ENCODE measurements at regions not wholly inside any gene's neighbourhood (a gene's known extent, or its start where the extent isn't known, plus 50 kb on each side); places are given as distances from the start of the nearest gene placed in this dataset.

DNA sequence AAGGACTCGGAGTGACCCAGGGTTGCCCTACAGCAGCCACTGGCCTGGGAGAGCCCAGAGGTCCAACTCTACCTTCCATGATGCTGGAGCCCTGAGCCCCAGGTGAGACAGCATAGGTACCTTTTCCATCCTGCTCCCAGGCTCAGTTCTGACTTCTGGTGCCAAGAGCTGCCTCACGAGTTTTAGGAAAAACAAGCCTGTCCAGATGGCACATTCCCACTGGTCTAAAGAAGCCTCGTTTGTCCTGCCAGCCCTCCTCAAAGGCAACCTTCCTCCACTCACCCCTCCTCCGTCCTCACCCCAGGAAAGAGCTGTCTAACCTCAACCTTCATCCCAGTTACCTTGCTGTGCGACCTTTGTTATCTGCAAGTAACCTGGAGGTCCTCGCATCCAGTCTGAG is 53.5 kb upstream of the PRELP start:
- TF ChIP-seq ZFX (IDR thresholded peaks at IDR 0.05), result no peak
- TF ChIP-seq, protein P1, sequence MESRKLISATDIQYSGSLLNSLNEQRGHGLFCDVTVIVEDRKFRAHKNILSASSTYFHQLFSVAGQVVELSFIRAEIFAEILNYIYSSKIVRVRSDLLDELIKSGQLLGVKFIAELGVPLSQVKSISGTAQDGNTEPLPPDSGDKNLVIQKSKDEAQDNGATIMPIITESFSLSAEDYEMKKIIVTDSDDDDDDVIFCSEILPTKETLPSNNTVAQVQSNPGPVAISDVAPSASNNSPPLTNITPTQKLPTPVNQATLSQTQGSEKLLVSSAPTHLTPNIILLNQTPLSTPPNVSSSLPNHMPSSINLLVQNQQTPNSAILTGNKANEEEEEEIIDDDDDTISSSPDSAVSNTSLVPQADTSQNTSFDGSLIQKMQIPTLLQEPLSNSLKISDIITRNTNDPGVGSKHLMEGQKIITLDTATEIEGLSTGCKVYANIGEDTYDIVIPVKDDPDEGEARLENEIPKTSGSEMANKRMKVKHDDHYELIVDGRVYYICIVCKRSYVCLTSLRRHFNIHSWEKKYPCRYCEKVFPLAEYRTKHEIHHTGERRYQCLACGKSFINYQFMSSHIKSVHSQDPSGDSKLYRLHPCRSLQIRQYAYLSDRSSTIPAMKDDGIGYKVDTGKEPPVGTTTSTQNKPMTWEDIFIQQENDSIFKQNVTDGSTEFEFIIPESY (IDR thresholded peaks at IDR 0.05; ENCODE audit: extremely low read depth, insufficient replicate concordance, low read length), result no peak
- TF ChIP-seq SIN3A (IDR thresholded peaks at IDR 0.05; ENCODE audit: low read depth), result no peak
- no peak for TF ChIP-seq RAD21 (IDR thresholded peaks at IDR 0.05; ENCODE audit: low read depth)
- no peak for TF ChIP-seq MAX (IDR thresholded peaks at IDR 0.05)
- TF ChIP-seq CEBPB (IDR thresholded peaks at IDR 0.05; ENCODE audit: low read depth), result no peak
- TF ChIP-seq CTCF (IDR thresholded peaks at IDR 0.05 in 2 of 3, conservative IDR thresholded peaks at IDR 0.05 in 1 of 3; ENCODE audit: borderline replicate concordance in 1 of 3, insufficient read depth in 1 of 3, low read depth in 2 of 3, low read length in 2 of 3), result no peak
- no peak for TF ChIP-seq JUND (IDR thresholded peaks at IDR 0.05)
- no peak for TF ChIP-seq SRF (IDR thresholded peaks at IDR 0.05; ENCODE audit: low read depth)
- no peak for TF ChIP-seq SP1 (IDR thresholded peaks at IDR 0.05; ENCODE audit: low read depth)
- no peak for TF ChIP-seq REST (IDR thresholded peaks at IDR 0.05; ENCODE audit: low read depth)
- no peak for TF ChIP-seq POLR2AphosphoS5 (IDR thresholded peaks at IDR 0.05; ENCODE audit: low read depth, low read length)
- TF ChIP-seq ZNF274 (IDR thresholded peaks at IDR 0.05; ENCODE audit: low read depth, low read length), result no peak
- TF ChIP-seq YY1 (IDR thresholded peaks at IDR 0.05; ENCODE audit: extremely low read depth, insufficient replicate concordance, low read depth, low read length), result no peak
- TF ChIP-seq EZH2 (IDR thresholded peaks at IDR 0.05), result no peak
- TF ChIP-seq ELF1 (IDR thresholded peaks at IDR 0.05; ENCODE audit: borderline replicate concordance, low read depth), result no peak
- Histone ChIP-seq H3K27me3 (ENCODE audit: insufficient read depth, low read length) (peaks cover 31% of the 10 kb centered on the region), H3K9ac (ENCODE audit: low read length) (no peak overlapping the region), H3K9me3 (ENCODE audit: control insufficient read depth in 1 of 2, insufficient read depth in 1 of 2, low read depth in 1 of 2, low read length in 2 of 2) (no peaks in the 10 kb centered on the region), H3K4me2 (ENCODE audit: low read length) (no peak overlapping the region), H3K36me3 (ENCODE audit: control insufficient read depth in 1 of 2, insufficient read depth in 2 of 2, low read length in 2 of 2) (no peaks in the 10 kb centered on the region), H4K20me1 (ENCODE audit: insufficient read depth) (no peaks in the 10 kb centered on the region), H3K4me3 (replicated peaks in 1 of 2; ENCODE audit: low read depth in 1 of 2, low read length in 2 of 2) (no peak overlapping the region), H2AFZ (ENCODE audit: low read depth, low read length, poor library complexity, severe bottlenecking) (no peak overlapping the region), H3K27ac (ENCODE audit: low read depth, low read length) (no peak overlapping the region), H3K4me1 (ENCODE audit: control insufficient read depth in 1 of 2, insufficient read depth in 2 of 2, low read length in 2 of 2) (no peaks in the 10 kb centered on the region), H3K79me2 (ENCODE audit: insufficient read depth, low read length) (no peaks in the 10 kb centered on the region), H3K9me2 (ENCODE audit: insufficient read depth) (no peaks in the 10 kb centered on the region)
- ATAC-seq (no peak), DNase-seq (ENCODE audit: low read depth, low spot score) (no peak)
- BruUV-seq (replicated peaks), result no TSS peak
- POLR2A ChIA-PET, result no interaction called here
- RAD21 ChIA-PET (ENCODE audit: low non-redundant PET in 1 of 2, low total read pairs in 2 of 2, uncharacterized antibody in 2 of 2, unreplicated experiment in 2 of 2), result no interaction called here
- intact Hi-C loops (cut with micrococcal nuclease), result no loop called here
- CTCF ChIA-PET, result no interaction called here

All from HCT116 (cell line).